Left kidney (tissue), 1 donor: ENCODE measurements at regions not wholly inside any gene's neighbourhood (a gene's known extent, or its start where the extent isn't known, plus 50 kb on each side); places are given as distances from the start of the nearest gene placed in this dataset.

ENCODE experiments used
- DNase-seq: peaks from one replicate; pipeline ENCODE4 v3.0.0-alpha.2; 2013

DNA sequence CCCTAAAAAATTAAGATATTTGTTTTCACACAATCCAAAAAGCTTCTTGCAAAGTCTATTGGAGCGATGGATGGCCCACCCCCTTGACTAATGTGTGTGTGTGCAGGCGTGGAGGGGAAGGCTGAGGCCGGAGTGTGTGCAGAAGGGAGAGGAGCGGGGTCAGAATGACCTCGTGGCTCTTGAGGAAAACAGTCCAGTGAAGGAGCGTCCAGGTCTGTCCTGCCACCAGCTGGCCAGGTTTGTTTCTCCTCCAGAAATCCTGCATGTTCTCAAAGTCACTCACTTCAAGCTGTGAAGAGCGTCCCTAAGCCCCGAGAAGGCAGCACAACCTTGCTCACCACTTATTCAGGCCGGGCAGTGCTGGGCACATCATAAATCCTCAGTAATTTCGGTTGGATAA is 69.5 kb upstream of the SSX2IP start:
- no peak for DNase-seq

- no peak for DNase-seq
These were observed 68.8 kb upstream of the SSX2IP start for GRCh38 chr1:84758968-84759491.

DNA sequence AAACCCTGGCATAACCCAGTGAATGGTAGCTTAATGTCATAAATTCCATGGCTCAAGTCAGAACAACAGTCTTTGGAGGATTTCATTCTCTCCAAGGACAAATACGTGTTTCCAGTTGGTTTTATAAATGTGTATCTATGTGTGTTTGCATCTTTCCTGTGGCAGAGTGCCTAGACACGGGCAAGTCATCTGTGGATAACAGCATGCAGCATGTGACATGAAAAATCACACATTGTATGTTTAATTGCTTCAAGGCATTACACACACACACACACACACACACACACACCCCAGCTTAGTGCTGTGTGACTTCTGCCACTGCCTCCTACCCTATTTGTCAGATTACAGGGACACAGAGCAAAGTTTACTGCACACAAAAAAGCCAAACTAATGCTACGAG is 68.2 kb upstream of the SSX2IP start:
- no peak for DNase-seq

- DNase-seq = no peak
These were observed 67.0 kb upstream of the SSX2IP start for GRCh38 chr1:84757301-84757700.

DNA sequence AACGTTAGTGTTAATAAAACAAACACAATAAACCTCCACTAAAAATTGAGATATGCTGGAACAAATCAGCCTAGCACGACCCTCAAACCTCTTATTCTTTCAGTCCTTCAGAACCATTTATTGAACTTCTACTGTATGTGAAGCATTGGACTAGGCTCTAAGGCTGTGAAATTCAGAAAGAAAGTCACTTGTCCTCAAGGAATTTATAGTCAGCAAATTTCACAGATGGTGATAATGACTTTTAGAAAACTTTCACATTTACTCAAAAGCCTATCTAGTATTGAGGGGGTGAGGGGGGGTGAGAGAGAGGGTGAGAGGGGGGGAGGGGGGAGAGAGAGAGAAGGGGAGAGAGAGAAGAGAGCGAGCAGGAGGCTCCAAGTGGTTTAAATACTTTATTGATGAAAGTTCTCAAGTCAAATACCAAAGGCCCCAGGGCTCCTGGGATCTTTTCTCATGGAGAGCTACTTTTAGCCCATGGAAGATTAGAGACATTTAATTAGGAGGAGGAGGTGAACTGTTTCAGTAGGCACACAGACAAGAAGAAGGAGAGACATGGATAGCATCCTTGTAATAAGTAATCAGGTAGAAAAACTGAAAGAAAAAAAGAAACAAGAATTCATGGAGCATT is 66.3 kb upstream of the SSX2IP start:
- DNase-seq = no peak

DNA sequence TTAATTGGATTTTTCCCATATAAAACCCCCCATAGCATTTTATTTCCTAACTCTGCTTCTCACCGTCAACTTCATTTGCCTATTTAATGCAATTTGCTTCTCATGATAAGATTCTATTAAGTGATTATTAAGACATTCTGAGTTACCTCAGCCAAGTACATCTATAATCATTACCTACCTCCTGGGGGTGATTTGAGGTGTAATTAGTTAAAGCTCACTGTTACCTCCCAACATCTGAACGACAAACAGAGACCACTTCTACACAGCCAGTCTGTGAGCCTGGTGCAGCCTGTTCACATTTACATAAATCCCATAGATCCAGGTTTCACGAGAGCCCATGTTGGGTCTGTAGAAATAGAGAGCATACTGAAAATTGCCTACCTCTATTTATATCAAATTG is 65.7 kb upstream of the SSX2IP start:
- no peak for DNase-seq

DNA sequence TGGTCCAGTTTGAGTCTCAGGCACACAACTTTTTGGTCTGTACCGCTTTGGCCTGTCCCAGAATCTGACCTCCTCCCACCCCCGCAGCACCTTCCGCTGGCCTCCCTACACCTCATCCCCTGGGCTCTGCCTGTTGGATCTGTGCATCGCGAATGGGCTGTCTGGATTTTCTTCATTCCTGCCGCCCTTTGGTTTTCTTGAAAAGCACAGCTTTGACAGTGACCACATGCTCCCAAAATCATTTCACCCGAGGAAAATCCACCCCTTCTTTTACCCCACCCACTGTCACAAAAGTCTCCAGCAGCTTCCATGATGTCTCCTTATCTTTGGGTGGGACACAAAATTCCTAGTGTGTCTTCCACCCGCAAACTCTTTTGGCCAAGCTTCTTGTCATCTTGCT is 65.0 kb upstream of the SSX2IP start:
- no peak for DNase-seq

- no peak for DNase-seq
These were observed 64.1 kb upstream of the SSX2IP start for GRCh38 chr1:84754386-84754703.

GRCh38 chr1:84753516-84754385 is 63.5 kb upstream of the SSX2IP start:
- DNase-seq = peak; percentile 70

GRCh38 chr1:84750110-84750730 is 60.0 kb upstream of the SSX2IP start:
- no peak for DNase-seq

GRCh38 chr1:84749427-84749826 is 59.2 kb upstream of the SSX2IP start:
- DNase-seq = no peak

DNA sequence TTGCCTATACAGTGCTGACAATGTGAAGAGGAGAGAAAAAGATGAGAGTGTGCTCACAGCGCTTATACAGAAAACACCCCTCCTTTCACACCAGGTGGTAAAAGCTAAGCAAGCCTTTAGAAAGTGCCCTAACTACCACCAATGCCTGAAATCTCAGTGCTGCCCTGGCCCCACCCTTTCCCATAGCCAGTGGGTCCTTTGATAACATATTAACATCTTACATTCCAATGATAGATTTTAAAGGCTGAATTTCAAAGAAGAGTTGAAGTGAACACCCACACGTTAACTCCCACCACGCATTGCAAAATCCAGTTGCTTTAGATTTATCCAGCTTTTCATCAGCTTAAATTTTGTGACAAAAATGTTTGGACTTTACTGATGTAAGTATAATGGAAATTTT is 58.1 kb upstream of the SSX2IP start:
- DNase-seq = no peak

DNA sequence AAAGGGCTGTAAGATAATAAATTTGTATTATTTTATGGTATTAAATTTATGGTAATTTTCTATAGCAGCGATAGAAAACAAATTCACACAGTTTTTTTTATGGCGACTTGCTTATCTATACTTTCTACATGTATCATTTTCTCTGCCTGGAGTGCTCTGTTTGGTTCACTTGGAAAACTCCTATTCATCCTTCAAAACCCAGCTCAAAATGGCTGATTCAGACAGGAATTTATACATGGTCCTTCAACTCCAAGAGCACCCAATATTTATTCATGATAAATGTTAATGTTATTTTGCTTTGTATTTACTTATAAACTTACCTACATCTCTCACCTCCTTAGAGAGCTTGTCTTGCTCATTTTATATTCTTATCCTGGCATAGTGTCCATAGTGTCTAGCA is 55.6 kb upstream of the SSX2IP start:
- no peak for DNase-seq

GRCh38 chr1:84743896-84744295 is 53.6 kb upstream of the SSX2IP start:
- DNase-seq = no peak

GRCh38 chr1:84742653-84743052 is 52.4 kb upstream of the SSX2IP start:
- no peak for DNase-seq

DNA sequence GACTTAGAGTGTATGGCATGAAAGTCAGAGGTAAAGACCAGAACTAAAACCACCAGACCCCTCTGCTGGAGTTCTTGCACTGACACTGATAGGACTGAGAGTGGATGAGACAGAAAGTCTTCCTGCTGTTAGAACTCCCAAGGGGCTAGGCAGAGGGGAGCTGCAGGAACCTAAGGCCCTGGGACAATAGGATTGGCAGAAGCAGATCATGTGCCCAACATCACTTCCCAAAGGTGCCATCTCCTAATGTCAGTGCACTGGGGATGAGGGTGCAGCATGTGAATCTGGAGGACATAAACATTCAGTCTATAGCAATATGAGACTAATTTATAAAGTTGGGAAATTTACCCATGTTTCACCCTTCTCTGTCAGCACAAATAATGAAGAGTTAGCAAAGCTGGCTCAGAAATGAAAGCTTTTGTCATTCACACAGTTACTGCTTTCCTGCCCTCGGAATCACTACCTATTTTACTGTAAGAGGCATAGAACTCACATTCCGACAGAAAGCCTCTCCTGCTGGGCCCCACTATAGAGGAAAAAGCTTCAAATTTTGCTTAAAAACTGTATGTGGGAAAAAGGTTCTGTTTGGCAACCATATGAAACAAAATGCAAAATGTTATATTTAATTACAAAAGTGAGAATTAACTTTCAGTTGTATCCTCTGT is 49.9 kb upstream of the SSX2IP start:
- no peak for DNase-seq
